ENCODE measurements at regions not wholly inside any gene's neighbourhood (a gene's known extent, or its start where the extent isn't known, plus 50 kb on each side); places are given as distances from the start of the nearest gene placed in this dataset.

- no peak for DNase-seq
These were observed 65.0 kb upstream of the MEIS2 start for GRCh38 chr15:37165395-37165794.

- DNase-seq: no peak
These were observed 66.1 kb upstream of the MEIS2 start for GRCh38 chr15:37166402-37166801.

DNA sequence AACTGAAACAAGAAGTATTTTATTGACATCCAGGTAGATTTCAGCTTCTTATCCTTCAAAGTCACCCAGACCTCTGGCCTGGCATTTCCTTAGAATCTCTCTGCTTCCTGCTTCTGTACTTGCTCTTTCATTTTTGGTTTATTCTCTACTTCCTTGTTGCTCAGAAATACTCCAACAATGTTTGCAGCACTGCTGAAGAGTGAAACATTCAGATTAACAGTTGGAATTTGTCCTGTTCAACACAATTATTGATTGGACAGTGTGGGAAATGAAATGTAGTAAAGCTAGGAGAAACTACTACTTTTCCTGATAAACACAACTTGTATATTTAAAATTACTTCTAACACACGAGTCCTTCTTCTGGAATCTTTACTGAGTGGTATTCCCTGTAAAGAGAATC is 81.0 kb upstream of the MEIS2 start:
- DNase-seq: no peak

DNA sequence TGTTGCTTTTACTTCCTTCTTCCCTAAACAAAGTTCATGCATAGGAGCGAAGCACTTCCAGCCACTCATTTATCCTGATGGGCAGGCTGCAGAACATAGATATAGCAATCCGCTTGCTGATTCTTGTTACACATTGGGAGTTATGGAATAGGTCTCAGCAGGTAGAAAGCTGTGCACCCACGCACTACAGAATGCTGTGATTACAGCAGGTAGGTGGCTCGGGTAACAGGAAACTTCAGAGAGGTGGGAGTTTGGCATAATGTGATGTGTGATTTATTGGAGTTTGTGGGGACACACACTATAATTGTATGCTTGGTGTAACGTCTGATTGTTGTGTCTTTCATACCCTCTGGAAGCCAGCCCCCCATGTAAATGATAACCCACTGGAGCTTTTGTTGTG is 99.2 kb upstream of the MEIS2 start:
- no peak for DNase-seq

GRCh38 chr15:37203050-37203449 is 102.7 kb upstream of the MEIS2 start:
- DNase-seq: no peak

- no peak for DNase-seq
These were observed 104.3 kb upstream of the MEIS2 start for GRCh38 chr15:37204692-37205091.

- no peak for DNase-seq
These were observed 106.3 kb upstream of the MEIS2 start for GRCh38 chr15:37206690-37207089.

- no peak for DNase-seq
These were observed 108.0 kb upstream of the MEIS2 start for GRCh38 chr15:37208146-37209040.

DNA sequence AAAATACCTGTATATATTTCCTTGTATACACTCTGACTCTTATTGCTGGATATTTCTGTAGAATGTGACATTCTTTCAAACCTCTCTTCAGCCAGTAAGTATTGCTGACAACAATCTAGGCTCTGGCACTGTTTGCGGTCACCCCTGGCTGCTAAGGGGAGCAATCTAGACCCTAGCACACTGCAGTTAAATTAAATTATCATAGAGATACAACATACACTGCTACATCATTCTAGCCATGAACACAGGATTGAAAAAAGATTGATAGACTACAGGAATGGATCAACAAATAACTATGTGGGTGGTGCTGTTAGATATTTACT is 108.7 kb upstream of the MEIS2 start:
- DNase-seq: no peak

- DNase-seq: no peak
These were observed 117.2 kb upstream of the MEIS2 start for GRCh38 chr15:37217567-37217966.

DNA sequence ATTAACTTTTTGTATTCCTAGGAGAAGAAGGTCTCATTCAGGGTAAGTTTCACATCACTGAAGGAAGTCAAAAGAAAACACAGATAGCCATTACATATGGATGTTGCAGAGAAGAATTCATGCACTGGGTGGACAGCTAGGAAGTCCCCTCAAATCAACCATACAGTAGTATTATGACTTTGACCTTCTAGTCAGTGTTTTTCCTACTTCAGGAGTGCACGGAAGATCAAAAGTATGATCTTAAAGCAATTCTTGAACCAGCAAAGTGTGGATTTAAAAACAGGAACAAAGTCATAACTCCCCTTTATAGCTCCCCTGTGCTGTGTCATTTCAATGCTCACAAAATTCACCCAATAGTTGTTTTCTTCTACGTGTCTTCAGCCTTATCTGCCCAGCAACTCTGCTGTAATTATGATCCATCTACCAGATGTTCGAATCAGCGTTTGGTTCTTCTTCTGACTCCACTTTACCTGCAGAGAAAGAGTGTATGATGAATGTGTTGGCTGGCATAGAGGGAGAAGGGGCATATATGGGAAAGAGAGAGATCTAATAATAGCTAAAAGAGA is 118.1 kb upstream of the MEIS2 start:
- DNase-seq: no peak

DNA sequence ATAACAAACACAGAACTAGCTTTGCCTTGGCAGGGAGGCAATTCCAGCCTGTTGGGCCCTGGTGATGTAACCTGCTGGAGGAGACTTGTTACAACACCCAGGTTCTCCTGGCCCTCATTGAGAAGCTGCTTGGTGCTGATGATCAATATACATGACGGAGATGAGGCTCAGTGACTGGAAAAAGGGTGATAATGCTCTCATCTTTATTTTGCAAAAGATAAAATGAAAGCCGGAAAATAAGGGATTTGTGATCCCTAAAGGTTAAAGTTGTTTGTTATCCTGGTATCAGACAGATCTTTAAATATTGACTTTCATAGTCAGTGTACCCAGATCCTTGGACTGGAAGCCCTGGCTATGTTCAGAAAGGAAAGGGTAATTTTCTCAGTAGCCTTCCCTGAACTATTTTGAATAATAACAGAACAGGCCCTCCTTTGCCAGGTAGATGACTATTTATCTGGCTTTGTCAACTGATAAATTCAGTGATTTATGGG is 118.9 kb upstream of the MEIS2 start:
- no peak for DNase-seq

- DNase-seq: no peak
These were observed 120.8 kb upstream of the MEIS2 start for GRCh38 chr15:37220949-37221670.

- DNase-seq: no peak
These were observed 121.4 kb upstream of the MEIS2 start for GRCh38 chr15:37221671-37222145.

DNA sequence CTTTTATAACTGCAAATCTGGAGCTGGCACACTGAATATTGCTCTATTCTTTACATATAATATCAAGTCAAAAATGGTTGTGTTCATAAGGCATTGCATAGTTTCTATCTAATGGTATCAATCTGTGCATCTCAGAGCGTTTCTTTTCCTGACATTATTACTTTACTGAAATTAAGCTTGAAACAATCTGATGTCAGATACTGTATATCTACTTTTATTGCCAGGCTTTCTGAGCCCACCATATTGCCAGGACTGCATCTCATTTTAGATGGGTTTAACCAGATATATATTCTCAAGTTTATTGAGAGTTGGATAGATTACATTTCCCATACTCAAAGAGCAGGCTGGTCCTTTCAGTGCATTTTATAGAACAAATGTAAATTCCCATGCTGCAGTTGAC is 122.7 kb upstream of the MEIS2 start:
- DNase-seq: no peak

DNA sequence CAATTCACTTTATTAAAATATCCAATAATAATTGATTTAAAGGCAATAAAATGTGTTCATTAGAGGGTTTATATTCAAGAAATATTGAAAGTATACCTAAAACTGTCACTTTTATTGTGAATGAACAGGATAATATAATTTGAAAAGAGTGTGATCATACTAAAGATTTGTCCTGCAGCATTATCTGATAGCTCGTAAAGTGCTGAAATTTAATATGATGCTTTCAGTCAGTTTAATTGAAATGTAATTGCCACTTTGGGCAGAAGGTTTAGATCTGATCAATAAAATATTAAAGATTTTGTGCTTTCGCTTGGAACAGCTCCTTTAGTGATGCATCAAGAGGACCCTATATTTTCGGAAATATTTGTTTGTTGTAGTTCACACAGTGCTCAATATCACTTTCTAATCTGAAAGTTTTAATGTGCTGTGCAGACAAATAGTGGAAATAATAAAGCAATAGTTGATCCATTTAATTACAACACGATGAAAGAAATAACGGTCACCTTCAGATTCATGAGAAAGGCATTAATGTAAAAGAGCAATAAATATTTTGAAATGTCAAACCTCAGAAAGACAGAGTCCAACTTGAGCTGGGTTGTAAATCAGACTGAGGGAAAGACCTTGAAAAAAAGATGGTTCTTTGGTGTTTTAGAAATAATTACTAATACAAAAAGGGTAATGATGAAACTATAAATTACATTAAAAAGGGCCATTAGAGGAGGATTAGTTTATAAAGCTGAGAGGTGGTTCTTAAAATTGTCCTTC is 129.7 kb upstream of the MEIS2 start:
- DNase-seq: no peak

GRCh38 chr15:37245358-37245757 is 145.0 kb upstream of the MEIS2 start:
- no peak for DNase-seq

DNA sequence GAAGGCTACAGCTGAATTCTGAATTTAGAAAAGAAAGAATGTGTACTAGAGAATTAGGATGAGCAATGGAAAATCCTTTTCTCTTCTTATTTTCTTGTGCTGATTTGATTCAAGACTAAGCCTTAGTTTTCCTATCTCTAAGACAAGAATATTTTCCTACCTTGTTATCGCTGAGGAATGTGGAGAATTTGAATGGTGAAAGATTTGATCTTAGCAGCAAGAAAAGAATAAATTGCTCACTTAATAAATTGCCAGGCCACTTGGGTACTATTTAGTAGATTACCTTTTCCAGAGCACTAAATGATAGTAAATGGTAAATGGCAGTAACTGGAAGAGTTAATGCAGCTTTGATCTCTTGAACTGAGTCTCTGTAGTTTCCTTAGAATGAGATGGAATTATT is 145.7 kb upstream of the MEIS2 start:
- no peak for DNase-seq

GRCh38 chr15:37246856-37247255 is 146.5 kb upstream of the MEIS2 start:
- DNase-seq: no peak

DNA sequence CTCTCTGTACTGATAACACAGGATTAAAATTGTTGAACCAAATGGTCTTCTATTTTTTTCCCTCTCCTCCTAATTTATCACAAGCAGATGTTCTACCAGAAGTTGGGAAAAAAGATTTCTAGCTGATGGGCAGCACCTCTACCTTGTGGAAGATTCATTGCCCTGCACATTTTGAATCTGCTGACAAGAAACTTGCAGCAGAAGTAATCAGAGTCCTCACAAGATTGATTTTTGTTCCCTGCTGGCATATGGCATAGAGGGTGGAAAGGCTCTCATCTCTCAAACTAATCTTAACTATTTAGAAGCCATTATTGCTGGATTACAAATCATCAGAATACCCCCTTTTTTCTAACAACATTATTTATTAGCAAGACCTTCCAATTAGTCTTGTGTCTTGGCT is 148.9 kb upstream of the MEIS2 start:
- DNase-seq: no peak

- DNase-seq: no peak
These were observed 152.2 kb upstream of the MEIS2 start for GRCh38 chr15:37252530-37252929.

DNA sequence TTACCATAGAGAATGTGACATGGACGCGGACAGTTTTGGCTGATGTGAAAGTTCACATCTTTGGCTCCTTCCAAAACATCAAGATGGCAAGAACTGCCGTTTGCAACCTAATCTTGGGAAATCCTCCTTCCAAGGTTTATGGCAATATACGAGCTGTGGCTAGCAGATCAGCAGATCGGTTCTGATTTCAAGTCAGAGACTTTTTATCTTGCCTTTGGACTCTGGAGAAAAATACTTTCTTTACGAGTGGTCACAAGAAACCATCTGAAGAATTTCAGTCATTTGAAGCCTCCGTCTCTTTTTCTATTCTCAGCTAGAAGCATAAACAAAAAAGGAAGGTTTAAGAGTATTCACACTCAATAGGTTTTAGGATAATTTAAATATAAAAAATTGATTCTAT is 153.5 kb upstream of the MEIS2 start:
- no peak for DNase-seq

- no peak for DNase-seq
These were observed 159.9 kb upstream of the MEIS2 start for GRCh38 chr15:37260255-37260654.
